IMR-90 (cell line): ENCODE measurements at regions not wholly inside any gene's neighbourhood (a gene's known extent, or its start where the extent isn't known, plus 50 kb on each side); places are given as distances from the start of the nearest gene placed in this dataset.

ENCODE experiments used
- ATAC-seq: fragments of 200-7000 bp; cut with Tn5 transposase; 2 replicates; pipeline ENCODE4 v1.9.1; 2020; ENCODE audit warnings: low read depth, mild to moderate bottlenecking, moderate library complexity
- BruUV-seq: library from RNA; stranded (reverse); fragments of 400-500 nt; replicated peaks from 2 replicates; lab custom pipeline; 2021; lab: Mats Ljungman, UMichigan
- CTCF ChIA-PET: fragments of 300-600 bp; formaldehyde crosslinking; extraction: SDS; loops from one replicate; lab custom pipeline; 2021; ENCODE audit warnings: antibody characterized with exemption; lab: Yijun Ruan, JAX
- POLR2A ChIA-PET: fragments of 300-600 bp; sonication (Branson Sonifier 250); formaldehyde crosslinking; loops from one replicate; lab custom pipeline; 2022; ENCODE audit warnings: antibody characterized with exemption; ENCODE audit not compliant: unreplicated experiment; lab: Charles Lee
- DNase-seq: peaks from one replicate; pipeline ENCODE4 v3.0.0; 2013
- H2AFZ ChIP-seq: replicated peaks from 2 replicates; pipeline ENCODE3; 2013; ENCODE audit warnings: low read length, mild to moderate bottlenecking; ENCODE audit not compliant: poor library complexity
- H2AK5ac ChIP-seq: 2 replicates; pipeline ENCODE4 v1.6.1; 2013; ENCODE audit warnings: low read depth, low read length, inconsistent platforms
- H2AK9ac ChIP-seq: replicated peaks from 2 replicates; pipeline ENCODE3; 2013; ENCODE audit warnings: mild to moderate bottlenecking, low read depth, low read length, moderate library complexity; ENCODE audit not compliant: poor library complexity
- H2BK120ac ChIP-seq: 2 replicates; pipeline ENCODE4 v1.6.1; 2013; ENCODE audit warnings: low read depth, low read length, inconsistent platforms
- H2BK15ac ChIP-seq: 3 replicates; pipeline ENCODE4 v1.6.1; 2013; ENCODE audit warnings: low read depth, low read length, inconsistent platforms
- H2BK20ac ChIP-seq: 2 replicates; pipeline ENCODE4 v1.6.1; 2013; ENCODE audit warnings: low read depth, mild to moderate bottlenecking, inconsistent platforms, low read length, moderate library complexity
- H2BK5ac ChIP-seq: 2 replicates; pipeline ENCODE4 v1.6.1; 2013; ENCODE audit warnings: mild to moderate bottlenecking, low read depth, low read length, inconsistent platforms; ENCODE audit not compliant: poor library complexity, severe bottlenecking
- H3K14ac ChIP-seq: replicated peaks from 2 replicates; pipeline ENCODE4 v1.6.1; 2013; ENCODE audit warnings: low read depth, low read length, inconsistent platforms
- H3K18ac ChIP-seq: 2 replicates; pipeline ENCODE4 v1.6.1; 2013; ENCODE audit warnings: low read depth, low read length, control low read depth
- H3K23ac ChIP-seq: 2 replicates; pipeline ENCODE4 v1.6.1; 2013; ENCODE audit warnings: low read depth, low read length, inconsistent platforms
- H3K27ac ChIP-seq: 2 replicates; pipeline ENCODE4 v1.5.1; 2013; ENCODE audit warnings: mild to moderate bottlenecking, control low read depth, low read length; ENCODE audit not compliant: insufficient read depth
- H3K27me3 ChIP-seq: 2 replicates; pipeline ENCODE4 v1.6.1; 2013; ENCODE audit warnings: low read length; ENCODE audit not compliant: control insufficient read depth, insufficient read depth
- H3K36me3 ChIP-seq: 2 replicates; pipeline ENCODE4 v1.6.1; 2013; ENCODE audit warnings: low read length, mixed read lengths; ENCODE audit not compliant: control insufficient read depth, insufficient read depth
- H3K4ac ChIP-seq: 2 replicates; pipeline ENCODE4 v1.6.1; 2013; ENCODE audit warnings: low read depth, low read length, inconsistent platforms
- H3K4me1 ChIP-seq: 2 replicates; pipeline ENCODE4 v1.6.1; 2013; ENCODE audit warnings: low read length, mixed read lengths; ENCODE audit not compliant: control insufficient read depth, insufficient read depth
- H3K4me2 ChIP-seq: 2 replicates; pipeline ENCODE4 v1.6.1; 2013; ENCODE audit warnings: low read depth, mild to moderate bottlenecking, control low read depth, low read length, moderate library complexity
- H3K4me3 ChIP-seq: 2 replicates; pipeline ENCODE4 v1.5.1; 2013; ENCODE audit warnings: low read depth, mild to moderate bottlenecking, control low read depth, low read length, moderate library complexity; ENCODE audit not compliant: insufficient read depth
- H3K56ac ChIP-seq: 2 replicates; pipeline ENCODE4 v1.6.1; 2013; ENCODE audit warnings: low read length, inconsistent platforms; ENCODE audit not compliant: insufficient read depth; ENCODE audit errors: extremely low read depth
- H3K79me1 ChIP-seq, 2 experiments: 2 replicates each; pipeline ENCODE4 v1.6.1; 2013; ENCODE audit warnings: low read length in 2 of 2, inconsistent platforms in 1 of 2, low read depth in 1 of 2
- H3K9ac ChIP-seq: 2 replicates; pipeline ENCODE4 v1.6.1; 2013; ENCODE audit warnings: low read depth, low read length, control low read depth
- H3K9me1 ChIP-seq: 2 replicates; pipeline ENCODE4 v1.6.1; 2013; ENCODE audit warnings: low read length, inconsistent platforms; ENCODE audit not compliant: insufficient read depth
- H3K9me3 ChIP-seq: 2 replicates; pipeline ENCODE4 v1.6.1; 2013; ENCODE audit warnings: low read length; ENCODE audit not compliant: control insufficient read depth, insufficient read depth
- H4K20me1 ChIP-seq: 2 replicates; pipeline ENCODE4 v1.6.1; 2013; ENCODE audit warnings: low read length, inconsistent platforms; ENCODE audit not compliant: insufficient read depth
- H4K5ac ChIP-seq: 2 replicates; pipeline ENCODE4 v1.6.1; 2013; ENCODE audit warnings: mild to moderate bottlenecking, low read depth, low read length, control low read depth
- H4K8ac ChIP-seq, 2 experiments: 2 replicates each; pipeline ENCODE4 v1.6.1; 2013; ENCODE audit warnings: low read depth in 2 of 2, low read length in 2 of 2, control low read depth in 1 of 2, inconsistent platforms in 1 of 2
- H4K91ac ChIP-seq: 2 replicates; pipeline ENCODE4 v1.6.1; 2013; ENCODE audit warnings: low read depth, low read length, inconsistent platforms; ENCODE audit not compliant: insufficient read depth
- BHLHE40 ChIP-seq: fragments of 150-350 bp; IDR thresholded peaks from 2 replicates; pipeline ENCODE4 v1.6.1; 2016; ENCODE audit warnings: mild to moderate bottlenecking, low read depth, low read length
- CEBPB ChIP-seq: IDR thresholded peaks from 2 replicates; pipeline ENCODE4 v1.6.1; 2012; ENCODE audit warnings: low read depth, low read length, improper control_type of control experiment
- CHD1 ChIP-seq: IDR thresholded peaks from 2 replicates; pipeline ENCODE4 v1.6.1; 2012; ENCODE audit warnings: low read depth, low read length, improper control_type of control experiment
- FOS ChIP-seq: fragments of 150-350 bp; IDR thresholded peaks from 2 replicates; pipeline ENCODE4 v1.6.1; 2016; ENCODE audit warnings: low read depth, low read length
- MAFK ChIP-seq: IDR thresholded peaks from 2 replicates; pipeline ENCODE4 v1.6.1; 2012; ENCODE audit warnings: low read depth, low read length, improper control_type of control experiment
- MAZ ChIP-seq: IDR thresholded peaks from 2 replicates; pipeline ENCODE4 v1.6.1; 2012; ENCODE audit warnings: low read depth, mild to moderate bottlenecking, low read length, improper control_type of control experiment, moderate library complexity, borderline replicate concordance
- MXI1 ChIP-seq: IDR thresholded peaks from 2 replicates; pipeline ENCODE4 v1.6.1; 2012; ENCODE audit warnings: low read depth, mild to moderate bottlenecking, low read length, moderate library complexity, borderline replicate concordance
- RAD21 ChIP-seq: IDR thresholded peaks from 2 replicates; pipeline ENCODE4 v1.6.1; 2012; ENCODE audit warnings: low read length, improper control_type of control experiment
- SMC3 ChIP-seq: fragments of 150-350 bp; IDR thresholded peaks from 2 replicates; pipeline ENCODE4 v1.6.1; 2016; ENCODE audit warnings: low read depth, mild to moderate bottlenecking, antibody characterized with exemption, low read length, moderate library complexity
- USF2 ChIP-seq: fragments of 150-350 bp; IDR thresholded peaks from 2 replicates; pipeline ENCODE4 v1.6.1; 2017; ENCODE audit warnings: mild to moderate bottlenecking, antibody characterized with exemption, low read length, low read depth
- WGBS, 2 experiments: methylation state at CpG; one replicate each; pipeline versions ENCODE4 v1.1.5 to v1.1.7; 2013; ENCODE audit warnings: missing lambda C conversion rate in 2 of 2; ENCODE audit not compliant: insufficient read length in 1 of 2; ENCODE audit errors: extremely low coverage in 2 of 2; 5-methylcytosine and 5-hydroxymethylcytosine counted together
- dilution Hi-C: fragments of 300-500 bp; cut with HindIII; formaldehyde crosslinking; loops from one replicate; pipeline ENCODE4 v1.14.3; 2018; ENCODE audit warnings: low sequenced_read_pairs; ENCODE audit not compliant: unreplicated experiment
- in situ Hi-C: fragments of 300-500 bp; cut with MboI; formaldehyde crosslinking; loops from 3 replicates; pipeline ENCODE4 v1.14.3; 2019; ENCODE audit warnings: low sequenced_read_pairs, inconsistent platforms, mixed read lengths
- intact Hi-C: fragments of 100-400 bp; cut with micrococcal nuclease; formaldehyde crosslinking; loops from 2 replicates; pipeline ENCODE4 v1.10.0; 2022
- TF ChIP-seq, protein P1 (sequence below): conservative IDR thresholded peaks from 2 replicates; pipeline ENCODE4 v1.5.1; 2012; ENCODE audit warnings: mild to moderate bottlenecking, low read depth, low read length, improper control_type of control experiment

DNA sequence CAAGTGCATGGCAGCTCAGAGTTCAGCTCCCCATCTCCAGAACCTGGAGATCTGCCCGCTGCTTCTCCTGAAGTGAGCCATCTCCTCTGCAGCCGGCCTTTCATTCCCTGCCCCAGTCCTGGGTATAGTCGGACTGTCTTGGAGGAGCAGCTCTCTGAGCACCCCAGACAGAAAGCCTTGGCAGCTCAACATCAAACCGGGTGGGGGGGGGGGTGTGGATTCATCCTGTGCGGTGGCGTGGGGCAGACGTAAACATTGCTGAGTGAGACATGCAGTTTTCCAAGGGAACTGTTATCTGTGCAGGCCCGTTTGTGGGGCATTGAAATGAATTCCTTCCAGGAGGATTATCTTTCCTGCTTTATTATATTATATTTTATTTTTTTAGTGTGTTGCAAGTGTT is 125.9 kb upstream of the MYCN start:
- ChIA-PET CTCF (no interaction called here), POLR2A (no interaction called here)
- Histone ChIP-seq H3K9me3 (peaks cover 45% of the 10 kb centered on the region), H3K4me3 (no peak overlapping the region), H2AFZ (no peak overlapping the region), H3K18ac (no peak overlapping the region), H2AK5ac (no peak overlapping the region), H3K27me3 (no peaks in the 10 kb centered on the region), H2BK120ac (no peak overlapping the region), H2BK5ac (no peak overlapping the region), H4K91ac (no peak overlapping the region), H2BK15ac (no peak overlapping the region), H3K14ac (no peak overlapping the region), H3K4ac (no peak overlapping the region), H3K4me1 (no peaks in the 10 kb centered on the region), H3K9ac (no peak overlapping the region), H4K5ac (no peak overlapping the region), H3K4me2 (no peak overlapping the region), H3K56ac (no peak overlapping the region), H3K23ac (no peak overlapping the region), H3K79me1 (no peaks in the 10 kb centered on the region), H2AK9ac (no peak overlapping the region), H3K9me1 (no peaks in the 10 kb centered on the region), H3K27ac (no peak overlapping the region), H2BK20ac (no peak overlapping the region), H4K20me1 (no peaks in the 10 kb centered on the region), H4K8ac (no peak overlapping the region), H3K36me3 (no peaks in the 10 kb centered on the region)
- BruUV-seq: no TSS peak
- WGBS, 2 experiments: 33% methylated on average over 1 of the region's 8 CpGs; no CpG with 5 or more reads in 1 of the 2 experiments
- intact Hi-C loops (no loop called here), dilution Hi-C loops (no loop called here), in situ Hi-C loops (no loop called here)
- no peak for TF ChIP-seq SMC3
- TF ChIP-seq FOS: no peak
- TF ChIP-seq RAD21: no peak
- TF ChIP-seq MAFK: no peak
- no peak for TF ChIP-seq CEBPB
- no peak for TF ChIP-seq MXI1
- TF ChIP-seq BHLHE40: no peak
- TF ChIP-seq, protein P1, sequence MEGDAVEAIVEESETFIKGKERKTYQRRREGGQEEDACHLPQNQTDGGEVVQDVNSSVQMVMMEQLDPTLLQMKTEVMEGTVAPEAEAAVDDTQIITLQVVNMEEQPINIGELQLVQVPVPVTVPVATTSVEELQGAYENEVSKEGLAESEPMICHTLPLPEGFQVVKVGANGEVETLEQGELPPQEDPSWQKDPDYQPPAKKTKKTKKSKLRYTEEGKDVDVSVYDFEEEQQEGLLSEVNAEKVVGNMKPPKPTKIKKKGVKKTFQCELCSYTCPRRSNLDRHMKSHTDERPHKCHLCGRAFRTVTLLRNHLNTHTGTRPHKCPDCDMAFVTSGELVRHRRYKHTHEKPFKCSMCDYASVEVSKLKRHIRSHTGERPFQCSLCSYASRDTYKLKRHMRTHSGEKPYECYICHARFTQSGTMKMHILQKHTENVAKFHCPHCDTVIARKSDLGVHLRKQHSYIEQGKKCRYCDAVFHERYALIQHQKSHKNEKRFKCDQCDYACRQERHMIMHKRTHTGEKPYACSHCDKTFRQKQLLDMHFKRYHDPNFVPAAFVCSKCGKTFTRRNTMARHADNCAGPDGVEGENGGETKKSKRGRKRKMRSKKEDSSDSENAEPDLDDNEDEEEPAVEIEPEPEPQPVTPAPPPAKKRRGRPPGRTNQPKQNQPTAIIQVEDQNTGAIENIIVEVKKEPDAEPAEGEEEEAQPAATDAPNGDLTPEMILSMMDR: no peak
- no peak for TF ChIP-seq CHD1
- TF ChIP-seq USF2: no peak
- no peak for TF ChIP-seq MAZ
- no peak for ATAC-seq
- no peak for DNase-seq
